Esophagus (tissue), 2 donors: ENCODE measurements at regions not wholly inside any gene's neighbourhood (a gene's known extent, or its start where the extent isn't known, plus 50 kb on each side); places are given as distances from the start of the nearest gene placed in this dataset.

Source experiments
- H3K27ac ChIP-seq, 2 donors: one replicate each; pipeline ENCODE4 v1.5.1; 2013; ENCODE audit warnings: low read depth in 2 of 2, mild to moderate bottlenecking in 2 of 2, inconsistent platforms in 1 of 2, low read length in 1 of 2, moderate library complexity in 1 of 2
- H3K27me3 ChIP-seq, 2 donors: one replicate each; pipeline ENCODE4 v1.6.1; 2013; ENCODE audit warnings: low read length in 2 of 2, control low read depth in 1 of 2, mild to moderate bottlenecking in 1 of 2; ENCODE audit not compliant: insufficient read depth in 2 of 2, control insufficient read depth in 1 of 2
- H3K36me3 ChIP-seq, 2 donors: one replicate each; pipeline ENCODE4 v1.6.1; 2013; ENCODE audit warnings: low read length in 1 of 2; ENCODE audit not compliant: control insufficient read depth in 2 of 2, insufficient read depth in 2 of 2
- H3K4me1 ChIP-seq, 2 donors: one replicate each; pipeline ENCODE4 v1.6.1; 2013; ENCODE audit warnings: low read length in 1 of 2; ENCODE audit not compliant: control insufficient read depth in 2 of 2, insufficient read depth in 2 of 2
- H3K4me3 ChIP-seq, 2 donors: one replicate each; pipeline ENCODE4 v1.5.1; 2013; ENCODE audit warnings: low read length in 2 of 2, mild to moderate bottlenecking in 2 of 2, low read depth in 1 of 2, moderate library complexity in 1 of 2
- H3K9me3 ChIP-seq, 2 donors: one replicate each; pipeline ENCODE4 v1.6.1; 2013; ENCODE audit warnings: mild to moderate bottlenecking in 2 of 2, low read depth in 1 of 2, low read length in 1 of 2, moderate library complexity in 1 of 2; ENCODE audit not compliant: control insufficient read depth in 2 of 2, insufficient read depth in 1 of 2
- WGBS, 2 donors: extraction: QIAGEN DNeasy Blood & Tissue Kit; methylation state at CpG; one replicate each; pipeline ENCODE4 v1.1.7; 2013; 5-methylcytosine and 5-hydroxymethylcytosine counted together
- donor health status: healthy with polysubstance abuse.
- donor health status: Bipolar disorder and iron deficiency.

DNA sequence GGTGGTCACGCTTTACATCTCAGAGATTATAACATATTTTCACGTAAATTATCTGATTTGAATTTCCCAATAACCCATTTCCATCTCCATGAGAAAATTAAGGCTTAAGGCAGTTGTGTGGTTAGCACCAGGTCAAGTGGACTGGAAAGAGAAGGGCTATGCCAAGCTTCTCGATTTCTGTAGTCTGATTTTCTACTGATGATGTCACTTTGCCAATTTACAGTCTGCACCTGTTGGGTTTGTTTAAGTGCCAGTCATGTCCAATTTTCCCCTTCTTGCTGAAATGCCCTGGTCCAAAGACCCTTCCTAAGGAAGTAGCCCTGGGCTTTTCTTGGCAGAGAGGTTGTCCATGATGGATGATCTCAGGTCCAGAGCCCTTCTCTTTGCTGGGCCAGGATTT lies 562.3 kb upstream of the BTBD3 start:
- no peak overlapping the region for H3K4me3 ChIP-seq
- no peaks in the 10 kb centered on the region for H3K27me3 ChIP-seq
- 65 to 69% methylated on average over 3 of the region's 3 CpGs for WGBS, 2 donors
- H3K27ac ChIP-seq: no peak overlapping the region
- no peaks in the 10 kb centered on the region for H3K4me1 ChIP-seq
- H3K9me3 ChIP-seq: no peaks in the 10 kb centered on the region
- H3K36me3 ChIP-seq: no peaks in the 10 kb centered on the region

DNA sequence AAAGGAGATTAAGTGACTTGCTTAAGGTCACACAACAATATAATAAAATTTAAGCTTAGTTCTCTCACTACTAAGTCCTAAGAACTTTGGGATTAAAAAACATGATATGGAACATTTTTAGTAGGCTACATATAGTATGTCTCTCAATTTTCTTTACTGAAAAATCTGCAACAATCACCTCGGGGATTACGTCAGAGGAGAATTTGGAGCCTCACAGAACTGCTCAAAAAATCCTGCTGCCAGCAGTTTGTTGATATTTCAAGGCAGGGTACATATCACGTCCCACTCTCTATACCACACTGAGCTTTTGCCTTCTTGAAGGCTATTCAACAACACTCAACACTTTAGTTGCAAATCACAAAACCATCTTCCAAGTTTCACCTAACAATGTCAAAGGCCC lies 561.6 kb upstream of the BTBD3 start:
- Histone ChIP-seq H3K4me1 (no peaks in the 10 kb centered on the region), H3K4me3 (no peak overlapping the region), H3K27ac (no peak overlapping the region), H3K36me3 (no peaks in the 10 kb centered on the region), H3K27me3 (no peaks in the 10 kb centered on the region), H3K9me3 (no peaks in the 10 kb centered on the region)
- WGBS, 2 donors: 62 to 88% methylated on average over 3 of the region's 3 CpGs

DNA sequence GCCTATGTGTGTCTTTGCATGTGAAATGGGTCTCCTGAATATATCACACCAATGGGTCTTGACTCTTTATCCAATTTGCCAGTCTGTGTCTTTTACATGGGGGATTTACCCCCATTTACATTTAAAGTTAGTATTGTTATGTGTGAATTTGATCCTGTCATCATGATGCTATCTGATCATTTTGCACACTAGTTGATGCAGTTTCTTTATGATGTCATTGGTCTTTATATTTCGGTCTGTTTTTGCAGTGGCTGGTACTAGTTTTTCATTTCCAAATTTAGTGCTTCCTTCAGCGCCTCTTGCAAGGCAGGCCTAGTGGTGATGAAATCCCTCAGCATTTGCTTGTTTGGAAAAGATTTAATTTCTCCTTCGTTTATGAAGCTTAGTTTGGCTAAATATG lies 555.2 kb upstream of the BTBD3 start:
- no peak overlapping the region for H3K27ac ChIP-seq
- H3K4me3 ChIP-seq: no peak overlapping the region
- H3K9me3 ChIP-seq: no peaks in the 10 kb centered on the region
- H3K36me3 ChIP-seq: no peaks in the 10 kb centered on the region
- H3K4me1 ChIP-seq: no peaks in the 10 kb centered on the region
- no peaks in the 10 kb centered on the region for H3K27me3 ChIP-seq
- 68 to 71% methylated on average over 3 of the region's 3 CpGs for WGBS, 2 donors

GRCh38 chr20:11364736-11365135 lies 553.0 kb upstream of the BTBD3 start:
- Histone ChIP-seq H3K4me3 (no peak overlapping the region), H3K4me1 (peaks cover 0 to 6% of the 10 kb centered on the region in 2 donors), H3K36me3 (no peaks in the 10 kb centered on the region), H3K9me3 (peaks cover 0 to 4% of the 10 kb centered on the region in 2 donors), H3K27ac (no peak overlapping the region), H3K27me3 (no peaks in the 10 kb centered on the region)
- WGBS, 2 donors: 87 to 93% methylated on average over 5 of the region's 5 CpGs

- no peaks in the 10 kb centered on the region for H3K27me3 ChIP-seq
- 69 to 76% methylated on average over 4 of the region's 4 CpGs for WGBS, 2 donors
- no peaks in the 10 kb centered on the region for H3K36me3 ChIP-seq
- H3K27ac ChIP-seq: no peak overlapping the region
- H3K4me3 ChIP-seq: no peak overlapping the region
- H3K4me1 ChIP-seq: peaks cover 0 to 6% of the 10 kb centered on the region in 2 donors
- peaks cover 0 to 4% of the 10 kb centered on the region in 2 donors for H3K9me3 ChIP-seq
Measured at GRCh38 chr20:11366660-11367059, 551.0 kb upstream of the BTBD3 start.

GRCh38 chr20:11368499-11368898 lies 549.2 kb upstream of the BTBD3 start:
- Histone ChIP-seq H3K27ac (no peak overlapping the region), H3K4me3 (no peak overlapping the region), H3K4me1 (peaks cover 0 to 6% of the 10 kb centered on the region in 2 donors), H3K36me3 (no peaks in the 10 kb centered on the region), H3K9me3 (peaks cover 0 to 4% of the 10 kb centered on the region in 2 donors), H3K27me3 (no peaks in the 10 kb centered on the region)
- WGBS, 2 donors: 44 to 50% methylated on average over 4 of the region's 4 CpGs

DNA sequence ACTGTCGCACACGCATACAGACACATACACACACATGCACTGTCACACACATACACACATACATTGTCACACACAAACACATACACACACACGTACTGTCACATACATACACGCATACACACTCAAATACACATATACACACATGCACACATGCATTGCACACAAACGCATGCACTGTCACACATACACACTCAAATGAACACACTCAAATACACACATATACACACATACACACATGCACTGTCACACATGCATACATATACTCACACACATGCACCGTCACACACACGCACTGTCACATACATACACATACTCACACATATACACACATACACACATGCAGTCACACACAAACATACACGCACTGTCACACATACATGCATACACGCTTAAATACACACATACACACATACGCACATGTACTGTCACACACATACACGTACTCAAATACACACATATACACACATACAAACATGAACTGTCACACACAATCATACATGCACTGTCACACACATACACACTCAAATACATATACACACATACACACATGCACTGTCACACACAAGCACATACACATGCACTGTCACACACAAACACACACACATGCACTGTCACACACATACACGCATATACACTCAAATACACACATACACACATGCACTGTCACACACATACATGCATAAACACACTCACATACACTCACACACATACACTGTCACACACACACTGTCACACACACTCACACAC lies 548.6 kb upstream of the BTBD3 start:
- Histone ChIP-seq H3K9me3 (peaks cover 0 to 4% of the 10 kb centered on the region in 2 donors), H3K4me1 (peaks cover 0 to 6% of the 10 kb centered on the region in 2 donors), H3K27me3 (no peaks in the 10 kb centered on the region), H3K27ac (no peak overlapping the region), H3K4me3 (no peak overlapping the region), H3K36me3 (no peaks in the 10 kb centered on the region)
- 83 to 88% methylated on average over 12 of the region's 12 CpGs for WGBS, 2 donors

- WGBS, 2 donors: 75 to 87% methylated on average over 1 of the region's 1 CpG
- no peak overlapping the region for H3K4me3 ChIP-seq
- H3K4me1 ChIP-seq: peaks cover 0 to 6% of the 10 kb centered on the region in 2 donors
Measured at GRCh38 chr20:11371831-11372230, 545.9 kb upstream of the BTBD3 start.

DNA sequence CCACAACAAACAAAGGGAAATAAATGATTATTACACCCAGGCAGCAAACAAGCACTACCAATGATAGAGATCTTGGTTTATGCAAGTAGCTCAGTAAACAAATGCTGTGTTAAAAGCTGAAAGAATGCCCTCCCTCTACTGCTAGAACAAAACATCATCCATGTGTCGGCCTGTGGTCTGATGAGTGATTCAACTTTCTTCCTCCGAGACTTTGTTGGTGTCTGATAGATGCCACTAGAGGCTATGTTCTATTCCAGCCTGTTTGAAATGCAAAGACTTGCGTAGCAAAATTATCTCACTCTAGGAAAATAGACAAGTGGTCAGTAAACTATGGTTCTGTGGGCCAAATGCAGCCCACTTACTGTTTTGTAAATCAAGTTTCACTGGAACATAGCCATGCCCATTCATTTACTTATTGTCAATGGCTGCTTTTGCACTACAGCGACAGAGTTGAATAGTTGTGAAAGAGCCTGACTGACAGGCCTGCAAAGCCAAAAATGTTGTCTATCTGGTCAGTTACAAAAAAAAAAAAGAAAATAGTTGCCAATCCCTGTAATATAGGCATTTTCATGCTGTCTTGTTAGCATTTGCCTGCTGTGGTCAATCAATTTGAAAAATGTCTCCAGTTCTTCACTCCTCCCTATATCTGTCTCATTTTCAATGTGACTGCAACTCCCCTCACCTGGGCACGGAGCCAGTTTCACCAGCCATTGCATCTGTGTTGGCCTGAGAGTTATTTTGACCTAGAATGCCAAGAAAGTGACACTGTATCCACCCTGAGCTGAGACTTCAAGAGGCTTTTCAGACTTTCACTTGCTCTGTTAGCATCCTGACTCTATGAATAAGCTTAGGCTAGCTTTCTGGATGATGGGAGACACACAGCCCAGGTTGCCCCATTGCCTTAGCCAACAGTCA lies 544.6 kb upstream of the BTBD3 start:
- no peaks in the 10 kb centered on the region for H3K36me3 ChIP-seq
- H3K9me3 ChIP-seq: peaks cover 0 to 4% of the 10 kb centered on the region in 2 donors
- H3K27ac ChIP-seq: peak overlapping the region in 1 of 2 donors; percentile 45
- peaks cover 0 to 6% of the 10 kb centered on the region in 2 donors for H3K4me1 ChIP-seq
- no peak overlapping the region for H3K4me3 ChIP-seq
- 69 to 72% methylated on average over 5 of the region's 5 CpGs for WGBS, 2 donors
- no peaks in the 10 kb centered on the region for H3K27me3 ChIP-seq

More at GRCh38 chr20:11371831-11372230, 545.9 kb upstream of the BTBD3 start:
- H3K27ac ChIP-seq: no peak overlapping the region
- no peaks in the 10 kb centered on the region for H3K27me3 ChIP-seq
- peaks cover 0 to 4% of the 10 kb centered on the region in 2 donors for H3K9me3 ChIP-seq
- no peaks in the 10 kb centered on the region for H3K36me3 ChIP-seq
